HG03460 (cell line): ENCODE measurements at regions not wholly inside any gene's neighbourhood (a gene's known extent, or its start where the extent isn't known, plus 50 kb on each side); places are given as distances from the start of the nearest gene placed in this dataset.
"Not testable (repeated sequence)": the region's sequence is repeated elsewhere in the genome, so short reads cannot be mapped to it uniquely, and the experiment has no call there.

Experiments
- ATAC-seq: cut with Tn5 transposase; IDR thresholded peaks from one replicate; pipeline ENCODE4 v1.9.1; 2021; ENCODE audit not compliant: unreplicated experiment

DNA sequence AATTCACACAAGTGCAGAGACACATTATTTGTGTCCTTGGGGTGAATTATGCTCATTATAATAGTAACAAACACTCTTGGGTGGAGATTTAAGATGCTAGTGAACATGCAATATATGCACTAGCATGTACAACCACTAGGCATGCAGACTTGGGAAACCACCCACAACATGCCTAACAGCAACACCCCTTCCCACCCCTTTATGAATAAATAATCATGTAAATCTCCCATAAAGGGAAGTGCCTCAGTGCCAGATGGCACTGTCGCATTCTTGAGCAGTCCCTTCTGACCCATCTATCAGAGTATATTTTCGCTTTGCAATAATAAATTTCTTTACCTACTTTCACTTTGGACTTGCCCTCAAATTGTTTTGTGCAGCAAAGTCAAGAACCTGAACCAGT lies 1362.2 kb downstream of the OLFM4 start:
- ATAC-seq: no peak

GRCh38 chr13:54394085-54394700 lies 1365.6 kb downstream of the OLFM4 start:
- no peak for ATAC-seq

GRCh38 chr13:54394908-54395307 lies 1366.3 kb downstream of the OLFM4 start:
- no peak for ATAC-seq

- no peak for ATAC-seq
Measured at GRCh38 chr13:54402495-54402894, 1373.9 kb downstream of the OLFM4 start.

DNA sequence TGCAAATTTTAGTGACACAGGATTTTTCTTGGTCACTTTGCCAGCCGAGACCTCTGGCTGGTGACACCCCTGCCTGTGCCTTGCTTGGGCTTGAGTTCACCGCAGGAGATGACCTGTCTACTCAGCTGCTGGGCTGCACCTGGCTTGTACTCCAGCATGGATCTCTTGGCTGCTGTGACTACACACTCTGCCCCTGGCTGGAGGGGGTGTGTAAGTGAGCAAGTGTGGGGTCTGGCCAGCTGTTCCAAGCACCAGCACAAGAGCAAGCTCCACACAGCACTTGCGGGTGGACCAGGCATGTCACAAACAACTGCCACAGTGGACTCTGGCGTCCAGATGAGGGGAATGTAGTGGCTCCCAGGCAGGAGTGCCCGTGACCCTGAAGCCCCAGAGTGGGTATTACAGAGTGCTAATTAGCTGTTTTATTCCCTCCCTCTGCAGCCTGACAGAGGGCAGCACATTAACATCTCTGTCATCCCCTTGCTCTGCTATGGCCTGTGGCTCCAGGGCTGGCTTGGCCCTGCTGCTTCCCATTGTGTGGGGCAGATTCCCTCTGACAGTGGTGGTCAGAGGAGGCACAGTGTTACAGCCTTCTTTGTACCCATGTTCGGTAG lies 1387.2 kb downstream of the OLFM4 start:
- ATAC-seq: no peak

GRCh38 chr13:54422946-54423345 lies 1394.3 kb downstream of the OLFM4 start:
- not testable (repeated sequence) for ATAC-seq

DNA sequence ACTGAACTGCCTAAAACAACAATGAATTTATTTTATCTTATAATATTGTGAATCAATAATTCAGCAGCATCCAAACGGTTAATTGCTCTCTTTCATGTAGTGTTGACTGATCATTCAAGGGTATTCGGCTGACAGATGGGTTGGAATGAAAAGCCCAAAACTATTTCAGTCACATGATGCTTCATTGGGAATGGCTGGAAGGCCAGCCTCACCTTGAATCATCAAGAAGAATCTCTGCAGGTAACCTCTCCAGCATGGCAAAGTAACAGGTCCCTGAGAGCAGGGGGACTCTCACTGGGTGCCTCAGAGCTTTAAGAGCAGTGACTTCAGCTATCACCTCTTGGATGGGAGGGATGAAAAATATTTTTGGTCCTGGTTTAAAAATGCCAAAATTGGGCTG lies 1395.7 kb downstream of the OLFM4 start:
- no peak for ATAC-seq

DNA sequence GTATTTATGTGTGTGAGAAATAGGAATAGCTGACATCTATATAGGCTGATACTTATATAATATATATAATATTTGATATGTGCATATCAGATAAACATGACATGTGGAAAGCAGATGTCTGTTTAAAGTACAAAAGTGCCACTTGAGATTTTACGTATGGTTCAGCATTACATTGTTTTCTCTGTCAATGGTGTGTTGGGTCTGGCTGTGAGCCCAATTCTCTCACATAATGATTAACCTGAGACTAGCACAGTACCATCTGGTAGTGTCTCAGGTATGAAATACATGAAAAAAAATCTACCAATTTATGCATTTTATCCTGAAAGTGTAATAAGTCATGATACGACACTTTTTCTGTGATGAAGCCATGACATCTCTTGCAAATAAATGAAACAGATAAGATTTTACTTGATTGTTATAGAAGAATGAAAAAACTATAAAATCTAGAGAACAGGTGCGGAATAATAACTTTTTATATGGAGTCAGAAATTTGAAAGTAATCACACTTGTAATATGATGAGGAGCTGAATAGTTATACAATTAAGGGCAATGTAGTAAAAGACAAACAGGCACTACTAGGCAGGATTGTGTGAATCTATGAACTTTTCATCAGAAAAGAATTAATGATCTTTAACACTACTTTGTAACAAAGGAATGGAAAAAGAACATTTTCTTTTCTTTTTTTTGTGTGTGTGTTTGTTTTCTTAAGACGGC lies 1405.0 kb downstream of the OLFM4 start:
- no peak for ATAC-seq

DNA sequence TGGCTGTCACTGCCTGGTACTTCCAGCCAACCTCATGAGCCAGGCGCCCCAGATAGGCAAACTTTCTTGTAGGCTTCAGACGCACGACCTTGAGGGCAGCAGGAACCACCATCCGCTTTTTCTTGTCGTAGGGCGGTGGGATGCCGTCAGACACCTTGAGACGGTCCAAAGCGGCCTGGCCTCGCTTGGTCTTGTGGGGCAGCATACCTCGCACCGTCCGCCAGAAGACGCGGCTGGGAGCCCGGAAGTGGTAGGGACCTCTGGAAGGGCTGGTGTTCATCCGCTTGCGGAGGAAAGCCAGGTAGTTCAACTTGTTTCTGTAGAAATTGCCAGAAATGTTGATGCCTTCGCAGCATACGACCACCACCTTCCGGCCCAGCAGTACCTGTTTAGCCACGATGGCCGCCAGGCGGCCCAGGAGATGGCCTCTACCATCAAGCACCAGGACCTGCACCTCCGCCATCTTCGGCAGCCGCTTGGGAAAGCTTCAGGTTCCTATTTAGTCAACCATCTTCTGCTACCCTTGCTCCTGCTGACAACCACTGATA lies 1412.3 kb downstream of the OLFM4 start:
- ATAC-seq: not testable (repeated sequence)

DNA sequence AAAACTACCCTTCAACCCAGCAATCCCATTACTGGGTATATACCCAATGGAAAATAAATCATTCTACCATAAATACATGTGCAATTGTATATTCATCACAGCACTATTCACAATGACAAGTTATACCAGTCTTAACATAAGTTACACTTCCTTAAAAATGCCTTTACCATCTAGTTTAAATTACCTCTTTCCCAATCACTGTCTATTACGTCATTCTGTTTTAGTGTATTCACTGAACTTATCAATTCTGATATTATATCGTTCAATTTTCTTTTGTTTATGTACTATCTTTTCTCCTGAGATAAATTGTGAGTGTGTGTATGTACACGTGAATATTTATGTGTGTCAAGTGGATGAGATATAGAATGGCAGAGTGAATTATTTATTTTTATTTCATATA lies 1416.8 kb downstream of the OLFM4 start:
- ATAC-seq: no peak

DNA sequence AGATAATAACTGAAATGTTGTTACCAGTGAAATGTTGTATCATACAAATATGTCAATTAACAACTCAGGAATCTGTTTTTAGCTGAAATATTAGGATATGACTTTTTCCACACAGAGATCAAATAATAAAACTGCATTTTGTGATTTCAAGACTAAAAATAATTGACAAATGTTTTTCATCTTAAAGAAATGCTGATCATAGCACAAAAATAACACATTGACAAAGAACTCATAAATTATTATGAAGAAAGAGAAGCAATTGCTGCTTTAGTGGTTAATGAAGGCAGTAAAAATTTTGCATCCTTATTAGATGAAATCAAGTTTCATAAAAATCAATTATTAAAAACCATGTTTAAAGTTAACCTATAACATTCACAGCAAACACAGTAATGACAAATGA lies 1417.3 kb downstream of the OLFM4 start:
- no peak for ATAC-seq

- no peak for ATAC-seq
Measured at GRCh38 chr13:54449922-54450321, 1421.3 kb downstream of the OLFM4 start.

DNA sequence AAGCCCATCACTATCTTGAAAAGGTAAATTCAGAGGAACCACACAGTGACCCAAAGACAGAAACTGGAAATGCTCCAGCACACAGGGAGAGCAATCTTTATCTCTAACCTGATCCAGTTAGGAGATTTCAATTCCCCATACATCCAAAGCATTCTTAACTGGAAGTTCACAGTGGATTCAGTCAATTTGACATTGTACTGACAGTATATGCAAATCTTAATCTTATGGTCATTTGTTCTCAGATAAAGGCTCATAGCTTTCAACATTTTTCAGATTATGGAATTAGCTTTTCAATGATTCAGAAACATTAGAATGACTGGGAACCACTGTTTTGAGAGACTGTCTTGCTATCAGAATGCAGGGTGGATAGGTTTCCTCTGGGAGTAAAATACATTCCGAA lies 1455.6 kb downstream of the OLFM4 start:
- no peak for ATAC-seq

GRCh38 chr13:54486421-54487166 lies 1458.0 kb downstream of the OLFM4 start:
- ATAC-seq: no peak

DNA sequence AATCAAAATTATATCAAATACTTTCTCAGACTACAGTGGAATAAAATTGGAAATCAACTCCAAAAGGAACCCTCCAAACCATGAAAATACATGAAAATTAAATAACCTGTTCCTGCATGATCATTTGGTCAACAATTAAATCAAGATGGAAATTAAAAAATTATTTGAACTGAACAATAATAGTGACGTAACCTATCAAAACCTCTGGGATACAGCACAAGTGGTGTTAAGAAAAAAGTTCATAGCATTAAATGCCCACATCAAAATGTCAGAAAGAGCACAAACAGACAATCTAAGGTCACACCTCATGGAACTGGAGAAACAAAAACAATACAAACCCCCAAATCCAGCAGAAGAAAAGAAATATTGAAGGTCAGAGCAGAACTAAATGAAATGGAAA lies 1460.7 kb downstream of the OLFM4 start:
- ATAC-seq: no peak

- ATAC-seq: no peak
Measured at GRCh38 chr13:54492995-54493394, 1464.4 kb downstream of the OLFM4 start.

DNA sequence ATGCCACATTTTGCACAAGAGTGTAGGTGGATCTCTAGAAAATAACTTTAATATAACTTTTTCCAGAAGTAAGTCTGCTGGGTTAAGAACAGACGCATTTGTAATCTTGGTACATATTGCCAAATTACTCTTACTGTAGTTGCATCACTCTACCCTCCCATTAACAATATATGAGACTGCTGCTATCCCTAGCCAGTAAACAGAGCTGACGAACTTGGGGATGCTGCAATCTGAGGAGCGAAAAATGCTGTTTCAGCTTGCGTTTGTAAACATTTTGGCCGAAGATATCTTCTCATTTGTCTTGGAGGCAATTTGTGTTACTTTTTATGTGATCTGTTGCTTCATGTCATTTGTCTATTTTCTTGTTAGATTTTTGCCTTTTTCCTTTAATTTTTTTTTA lies 1482.8 kb downstream of the OLFM4 start:
- no peak for ATAC-seq

GRCh38 chr13:54513254-54513653 lies 1484.6 kb downstream of the OLFM4 start:
- ATAC-seq: no peak

- no peak for ATAC-seq
Measured at GRCh38 chr13:54536112-54536511, 1507.5 kb downstream of the OLFM4 start.

DNA sequence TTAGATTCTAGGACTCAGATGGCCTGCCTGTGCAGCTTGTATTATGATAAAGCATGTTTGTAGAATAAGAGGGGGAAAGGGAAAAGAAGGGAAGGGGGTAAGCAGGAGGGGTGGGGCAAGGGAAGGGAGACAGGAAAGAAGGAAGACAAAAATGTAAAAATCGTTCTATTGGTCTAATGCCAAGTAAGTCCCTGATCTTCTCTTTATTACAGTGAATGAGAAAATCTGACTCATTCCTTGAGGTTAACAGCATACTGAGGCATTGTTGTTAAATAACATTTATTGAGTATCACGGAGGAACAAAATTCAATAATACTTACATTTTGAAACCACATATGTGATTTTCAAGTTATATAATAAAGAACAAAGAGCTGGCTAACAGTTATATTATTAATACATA lies 1534.7 kb downstream of the OLFM4 start:
- ATAC-seq: no peak

DNA sequence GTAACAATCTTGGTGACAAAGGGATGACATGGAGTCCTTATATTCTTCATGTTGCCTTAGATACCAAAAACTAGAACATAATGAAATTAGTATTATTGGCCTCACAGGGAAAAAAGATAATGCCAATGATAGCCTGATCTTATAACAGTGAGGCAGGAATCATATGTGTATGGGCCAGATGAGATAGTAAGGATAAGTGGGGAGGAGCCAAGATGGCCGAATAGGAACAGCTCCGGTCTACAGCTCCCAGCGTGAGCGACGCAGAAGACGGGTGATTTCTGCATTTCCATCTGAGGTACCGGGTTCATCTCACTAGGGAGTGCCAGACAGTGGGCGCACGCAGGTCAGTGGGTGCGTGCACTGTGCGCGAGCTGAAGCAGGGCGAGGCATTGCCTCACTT lies 1543.4 kb downstream of the OLFM4 start:
- not testable (repeated sequence) for ATAC-seq
